HEK293 (cell line): ENCODE measurements at regions not wholly inside any gene's neighbourhood (a gene's known extent, or its start where the extent isn't known, plus 50 kb on each side); places are given as distances from the start of the nearest gene placed in this dataset.

ENCODE experiments used
- CTCF ChIA-PET: fragments of 350-600 bp; formaldehyde crosslinking; extraction: SDS; loops from one replicate; lab custom pipeline; 2021; ENCODE audit warnings: antibody characterized with exemption; lab: Yijun Ruan, JAX
- POLR2A ChIA-PET: fragments of 300-600 bp; formaldehyde crosslinking; extraction: SDS; loops from one replicate; lab custom pipeline; 2020; ENCODE audit warnings: antibody characterized with exemption, inconsistent platforms; lab: Yijun Ruan, JAX
- H3K27ac ChIP-seq: fragments of 200-500 bp; sonication (Bioruptor generic); 2 replicates; pipeline ENCODE4 v1.5.1; 2014; ENCODE audit warnings: low read depth, low read length, control low read depth, inconsistent platforms; ENCODE audit errors: extremely low read depth
- H3K36me3 ChIP-seq, 2 experiments: fragments of 200-500 bp in 1 of 2; sonication (Bioruptor generic) in 1 of 2; 1 replicate in 1 of 2; 2 replicates in 1 of 2; pipeline ENCODE4 v1.5.1; 2014 to 2017; ENCODE audit warnings: inconsistent platforms in 2 of 2, low read length in 2 of 2; ENCODE audit not compliant: control insufficient read depth in 2 of 2, insufficient read depth in 1 of 2
- H3K4me1 ChIP-seq: fragments of 200-500 bp; sonication (Bioruptor generic); 2 replicates; pipeline ENCODE4 v1.5.1; 2014; ENCODE audit warnings: mild to moderate bottlenecking, low read length, inconsistent platforms; ENCODE audit not compliant: control insufficient read depth, insufficient read depth
- H3K4me3 ChIP-seq: 2 replicates; pipeline ENCODE4 v1.5.1; 2011; ENCODE audit warnings: low read depth, mild to moderate bottlenecking, control low read depth, low read length, moderate library complexity
- H3K9me3 ChIP-seq: fragments of 200-500 bp; sonication (Bioruptor generic); 2 replicates; pipeline ENCODE4 v1.5.1; 2014; ENCODE audit warnings: low read depth, low read length, inconsistent platforms; ENCODE audit not compliant: control insufficient read depth, insufficient read depth
- INSM2 ChIP-seq: fragments of 450-650 bp; formaldehyde crosslinking; IDR thresholded peaks from 2 replicates; pipeline ENCODE4 v1.5.1; 2016; ENCODE audit warnings: missing biosample characterization, missing genetic modification characterization
- KLF7 ChIP-seq: fragments of 450-650 bp; formaldehyde crosslinking; IDR thresholded peaks from 2 replicates; pipeline ENCODE4 v1.5.1; 2016; ENCODE audit warnings: missing biosample characterization, missing genetic modification characterization, borderline replicate concordance
- MEIS1 ChIP-seq: sonication (generic); formaldehyde crosslinking; IDR thresholded peaks from 2 replicates; pipeline ENCODE4 v1.8.1; 2022; ENCODE audit warnings: missing genetic modification reagents, mild to moderate bottlenecking, borderline replicate concordance
- SALL2 ChIP-seq: fragments of 450-650 bp; formaldehyde crosslinking; IDR thresholded peaks from 2 replicates; pipeline ENCODE4 v1.5.0; 2017; ENCODE audit warnings: missing biosample characterization, mild to moderate bottlenecking, missing genetic modification characterization, borderline replicate concordance
- ZBTB10 ChIP-seq: fragments of 450-650 bp; formaldehyde crosslinking; IDR thresholded peaks from 2 replicates; pipeline ENCODE4 v1.5.1; 2016; ENCODE audit warnings: missing biosample characterization, missing genetic modification characterization
- ZEB2 ChIP-seq: fragments of 450-650 bp; formaldehyde crosslinking; IDR thresholded peaks from 2 replicates; pipeline ENCODE4 v1.5.1; 2016; ENCODE audit warnings: missing biosample characterization, missing genetic modification characterization
- ZIC2 ChIP-seq: fragments of 450-650 bp; formaldehyde crosslinking; IDR thresholded peaks from 2 replicates; pipeline ENCODE4 v1.5.1; 2016; ENCODE audit warnings: missing biosample characterization, missing genetic modification characterization
- ZNF132 ChIP-seq: fragments of 450-650 bp; formaldehyde crosslinking; IDR thresholded peaks from 2 replicates; pipeline ENCODE4 v1.5.1; 2017; ENCODE audit warnings: missing biosample characterization, missing genetic modification characterization, borderline replicate concordance
- ZNF202 ChIP-seq: fragments of 450-650 bp; formaldehyde crosslinking; IDR thresholded peaks from 2 replicates; pipeline ENCODE4 v1.5.1; 2016; ENCODE audit warnings: missing biosample characterization, missing genetic modification characterization, borderline replicate concordance
- ZNF223 ChIP-seq: fragments of 450-650 bp; formaldehyde crosslinking; IDR thresholded peaks from 2 replicates; pipeline ENCODE4 v1.5.1; 2016; ENCODE audit warnings: missing biosample characterization, missing genetic modification characterization
- ZNF302 ChIP-seq: fragments of 450-650 bp; formaldehyde crosslinking; IDR thresholded peaks from 2 replicates; pipeline ENCODE4 v1.5.1; 2016; ENCODE audit warnings: missing biosample characterization, missing genetic modification characterization, low read depth
- ZNF37A ChIP-seq: fragments of 450-650 bp; IDR thresholded peaks from 2 replicates; pipeline ENCODE4 v1.5.1; 2018; ENCODE audit warnings: missing biosample characterization, missing genetic modification characterization
- ZNF391 ChIP-seq: fragments of 450-650 bp; formaldehyde crosslinking; IDR thresholded peaks from 2 replicates; pipeline ENCODE4 v1.5.1; 2016; ENCODE audit warnings: low read depth, missing biosample characterization, missing genetic modification characterization, borderline replicate concordance
- ZNF473 ChIP-seq: fragments of 450-650 bp; formaldehyde crosslinking; IDR thresholded peaks from 2 replicates; pipeline ENCODE4 v1.5.1; 2017; ENCODE audit warnings: missing biosample characterization, missing genetic modification characterization
- ZNF571 ChIP-seq: fragments of 450-650 bp; formaldehyde crosslinking; IDR thresholded peaks from 2 replicates; pipeline ENCODE4 v1.5.0; 2017; ENCODE audit warnings: missing biosample characterization, missing genetic modification characterization
- ZNF677 ChIP-seq: fragments of 450-650 bp; IDR thresholded peaks from 2 replicates; pipeline ENCODE4 v1.5.0; 2018; ENCODE audit warnings: missing biosample characterization, mild to moderate bottlenecking, missing genetic modification characterization, moderate library complexity
- ZNF707 ChIP-seq: fragments of 450-650 bp; formaldehyde crosslinking; IDR thresholded peaks from 2 replicates; pipeline ENCODE4 v1.5.1; 2016; ENCODE audit warnings: missing biosample characterization, missing genetic modification characterization
- ZNF830 ChIP-seq: fragments of 450-650 bp; IDR thresholded peaks from 2 replicates; pipeline ENCODE4 v1.5.0; 2018; ENCODE audit warnings: missing biosample characterization, missing genetic modification characterization, low read depth, mild to moderate bottlenecking, moderate library complexity
- ZNF837 ChIP-seq: fragments of 450-650 bp; formaldehyde crosslinking; IDR thresholded peaks from 2 replicates; pipeline ENCODE4 v1.5.1; 2016; ENCODE audit warnings: missing biosample characterization, missing genetic modification characterization
- ZSCAN30 ChIP-seq: fragments of 450-650 bp; IDR thresholded peaks from 2 replicates; pipeline ENCODE4 v1.5.1; 2018; ENCODE audit warnings: missing biosample characterization, mild to moderate bottlenecking, missing genetic modification characterization, moderate library complexity
- ZXDB ChIP-seq: fragments of 450-650 bp; formaldehyde crosslinking; IDR thresholded peaks from 2 replicates; pipeline ENCODE4 v1.5.1; 2016; ENCODE audit warnings: missing biosample characterization, missing genetic modification characterization
- TF ChIP-seq, protein P1 (sequence below): fragments of 450-650 bp; formaldehyde crosslinking; IDR thresholded peaks from 2 replicates; pipeline ENCODE4 v1.5.1; 2016; ENCODE audit warnings: missing biosample characterization, missing genetic modification characterization
- TF ChIP-seq, protein P2 (sequence below): fragments of 450-650 bp; formaldehyde crosslinking; IDR thresholded peaks from 2 replicates; pipeline ENCODE4; 2016; ENCODE audit warnings: missing biosample characterization, missing genetic modification characterization

- H3K9me3 ChIP-seq, result no peaks in the 10 kb centered on the region
- no peaks in the 10 kb centered on the region for H3K36me3 ChIP-seq
- no peak overlapping the region for H3K4me3 ChIP-seq
- H3K4me1 ChIP-seq, result no peaks in the 10 kb centered on the region
- TF ChIP-seq SALL2 (no peak), ZNF202 (tag by site-specific recombination) (no peak), ZNF473 (no peak), ZNF302 (tag by site-specific recombination) (no peak), ZNF837 (tag by site-specific recombination) (no peak), ZNF830 (tag by site-specific recombination) (no peak), ZNF37A (tag by site-specific recombination) (no peak), ZIC2 (tag by site-specific recombination) (no peak), ZXDB (tag by site-specific recombination) (no peak), INSM2 (no peak), ZEB2 (no peak), ZNF707 (tag by site-specific recombination) (no peak)
- TF ChIP-seq, protein P1, sequence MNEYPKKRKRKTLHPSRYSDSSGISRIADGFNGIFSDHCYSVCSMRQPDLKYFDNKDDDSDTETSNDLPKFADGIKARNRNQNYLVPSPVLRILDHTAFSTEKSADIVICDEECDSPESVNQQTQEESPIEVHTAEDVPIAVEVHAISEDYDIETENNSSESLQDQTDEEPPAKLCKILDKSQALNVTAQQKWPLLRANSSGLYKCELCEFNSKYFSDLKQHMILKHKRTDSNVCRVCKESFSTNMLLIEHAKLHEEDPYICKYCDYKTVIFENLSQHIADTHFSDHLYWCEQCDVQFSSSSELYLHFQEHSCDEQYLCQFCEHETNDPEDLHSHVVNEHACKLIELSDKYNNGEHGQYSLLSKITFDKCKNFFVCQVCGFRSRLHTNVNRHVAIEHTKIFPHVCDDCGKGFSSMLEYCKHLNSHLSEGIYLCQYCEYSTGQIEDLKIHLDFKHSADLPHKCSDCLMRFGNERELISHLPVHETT (tag by site-specific recombination), result no peak
- no peak overlapping the region for H3K27ac ChIP-seq
- ChIA-PET CTCF (interaction anchor here (0.7 kb wide), 1 partner anchor 1919 kb away, joined by 3 read pairs; no protein-coding TSS in a partner anchor), POLR2A (no interaction called here)
Measured at GRCh38 chr9:73230251-73230650, 78.6 kb downstream of the ANXA1 start.

DNA sequence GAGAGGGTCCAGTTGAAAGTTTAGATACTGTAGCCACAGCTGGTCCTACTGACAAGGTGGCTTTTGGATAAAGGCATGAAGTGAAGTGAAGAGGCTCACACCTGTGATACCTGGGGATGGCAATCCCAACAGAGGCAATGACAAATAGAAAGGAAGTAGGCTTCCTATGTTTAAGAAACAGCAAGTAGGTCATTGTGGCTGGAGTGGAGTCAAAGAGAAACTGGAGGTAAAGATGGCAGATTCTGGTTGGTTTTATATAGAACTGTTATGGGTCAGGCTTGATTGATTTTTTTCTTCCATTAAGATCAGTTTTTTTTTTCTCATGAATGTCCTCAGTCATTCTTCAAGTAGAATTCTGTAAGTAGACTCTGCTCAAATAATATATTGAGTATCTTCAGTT lies 79.5 kb downstream of the ANXA1 start:
- Histone ChIP-seq H3K9me3 (no peaks in the 10 kb centered on the region), H3K27ac (no peak overlapping the region), H3K4me3 (no peak overlapping the region)
- TF ChIP-seq ZNF571, result no peak
- no peak for TF ChIP-seq ZNF132 (tag by site-specific recombination)
- no peak for TF ChIP-seq ZNF677
- no peak for TF ChIP-seq SALL2
- TF ChIP-seq MEIS1, result no peak
- TF ChIP-seq, protein P2, sequence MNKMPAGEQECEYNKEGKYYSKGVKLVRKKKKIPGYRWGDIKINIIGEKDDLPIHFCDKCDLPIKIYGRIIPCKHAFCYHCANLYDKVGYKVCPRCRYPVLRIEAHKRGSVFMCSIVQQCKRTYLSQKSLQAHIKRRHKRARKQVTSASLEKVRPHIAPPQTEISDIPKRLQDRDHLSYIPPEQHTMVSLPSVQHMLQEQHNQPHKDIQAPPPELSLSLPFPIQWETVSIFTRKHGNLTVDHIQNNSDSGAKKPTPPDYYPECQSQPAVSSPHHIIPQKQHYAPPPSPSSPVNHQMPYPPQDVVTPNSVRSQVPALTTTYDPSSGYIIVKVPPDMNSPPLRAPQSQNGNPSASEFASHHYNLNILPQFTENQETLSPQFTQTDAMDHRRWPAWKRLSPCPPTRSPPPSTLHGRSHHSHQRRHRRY (tag by site-specific recombination), result no peak
- TF ChIP-seq ZBTB10 (tag by site-specific recombination), result no peak
- TF ChIP-seq ZNF223 (tag by site-specific recombination), result no peak
- no peak for TF ChIP-seq ZNF391
- no peak for TF ChIP-seq KLF7 (tag by site-specific recombination)
- TF ChIP-seq ZSCAN30 (tag by site-specific recombination), result no peak
- TF ChIP-seq, all 188 proteins: peak for 0
- CTCF ChIA-PET, result no interaction called here
- Histone ChIP-seq H3K4me1 (no peaks in the 10 kb centered on the region), H3K36me3 (no peaks in the 10 kb centered on the region)
- POLR2A ChIA-PET, result no interaction called here
